Transverse colon (tissue), 3 donors: ENCODE measurements at regions not wholly inside any gene's neighbourhood (a gene's known extent, or its start where the extent isn't known, plus 50 kb on each side); places are given as distances from the start of the nearest gene placed in this dataset.

Experiments
- POLR2A ChIP-seq: fragments of 450-650 bp; IDR thresholded peaks from one replicate; pipeline ENCODE4 v1.6.1; 2016; ENCODE audit warnings: antibody characterized with exemption, mild to moderate bottlenecking, moderate library complexity
- TF ChIP-seq, protein P1 (sequence below), 5 experiments: fragments of 200-600 bp in 3 of 5; fragments of 450-650 bp in 2 of 5; sonication (generic) in 3 of 5; IDR thresholded peaks; 1 replicate in 2 of 5; 2 replicates in 3 of 5; pipeline ENCODE4 v1.5.1; 2016 to 2017; ENCODE audit warnings: antibody characterized with exemption in 5 of 5, inconsistent platforms in 3 of 5, mild to moderate bottlenecking in 2 of 5, moderate library complexity in 1 of 5

DNA sequence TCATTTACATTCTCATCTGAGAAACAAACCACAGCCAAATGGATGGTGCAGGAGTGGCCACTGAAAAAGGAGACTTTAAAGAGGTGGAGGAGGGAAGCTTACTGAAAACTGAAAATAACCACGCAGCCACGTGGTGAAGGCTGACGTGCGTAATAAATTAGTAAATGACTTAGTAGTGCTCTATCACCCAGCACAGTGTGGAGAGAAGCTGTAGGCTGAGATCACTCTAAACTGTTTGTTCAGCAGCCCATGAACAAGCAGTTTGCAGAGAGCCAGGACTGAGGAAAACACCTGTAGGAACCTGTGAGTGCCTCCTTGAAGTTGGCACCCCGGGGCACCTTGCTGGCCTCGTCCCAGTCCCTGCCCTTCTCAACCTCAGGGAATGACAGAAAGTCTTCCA lies 193.0 kb downstream of the TXNL1 start:
- no peak for TF ChIP-seq POLR2A
- TF ChIP-seq, protein P1, sequence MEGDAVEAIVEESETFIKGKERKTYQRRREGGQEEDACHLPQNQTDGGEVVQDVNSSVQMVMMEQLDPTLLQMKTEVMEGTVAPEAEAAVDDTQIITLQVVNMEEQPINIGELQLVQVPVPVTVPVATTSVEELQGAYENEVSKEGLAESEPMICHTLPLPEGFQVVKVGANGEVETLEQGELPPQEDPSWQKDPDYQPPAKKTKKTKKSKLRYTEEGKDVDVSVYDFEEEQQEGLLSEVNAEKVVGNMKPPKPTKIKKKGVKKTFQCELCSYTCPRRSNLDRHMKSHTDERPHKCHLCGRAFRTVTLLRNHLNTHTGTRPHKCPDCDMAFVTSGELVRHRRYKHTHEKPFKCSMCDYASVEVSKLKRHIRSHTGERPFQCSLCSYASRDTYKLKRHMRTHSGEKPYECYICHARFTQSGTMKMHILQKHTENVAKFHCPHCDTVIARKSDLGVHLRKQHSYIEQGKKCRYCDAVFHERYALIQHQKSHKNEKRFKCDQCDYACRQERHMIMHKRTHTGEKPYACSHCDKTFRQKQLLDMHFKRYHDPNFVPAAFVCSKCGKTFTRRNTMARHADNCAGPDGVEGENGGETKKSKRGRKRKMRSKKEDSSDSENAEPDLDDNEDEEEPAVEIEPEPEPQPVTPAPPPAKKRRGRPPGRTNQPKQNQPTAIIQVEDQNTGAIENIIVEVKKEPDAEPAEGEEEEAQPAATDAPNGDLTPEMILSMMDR (IDR thresholded peaks at IDR 0.05): no peak
